Spleen (tissue), 11 donors: ENCODE measurements at regions not wholly inside any gene's neighbourhood (a gene's known extent, or its start where the extent isn't known, plus 50 kb on each side); places are given as distances from the start of the nearest gene placed in this dataset.

Experiments
- DNase-seq: peaks from one replicate; pipeline ENCODE4 v3.0.0-alpha.2; 2020
- H3K27ac ChIP-seq, 8 donors: fragments of 200-600 bp; sonication (generic) in 7 of 8; 1 replicate in 4 of 8; 2 replicates in 4 of 8; pipeline versions ENCODE4 v1.5.0 to v1.8.0; 2016 to 2021; ENCODE audit warnings: inconsistent platforms in 4 of 8, mild to moderate bottlenecking in 4 of 8, moderate library complexity in 1 of 8
- H3K27me3 ChIP-seq, 7 donors: fragments of 200-600 bp; sonication (generic) in 6 of 7; replicated peaks in 1 of 7; 1 replicate in 4 of 7; 2 replicates in 3 of 7; pipeline versions ENCODE4 v1.5.0 to v1.8.0; 2016 to 2021; ENCODE audit warnings: inconsistent platforms in 3 of 7, mild to moderate bottlenecking in 1 of 7
- H3K36me3 ChIP-seq, 6 donors: fragments of 200-600 bp; sonication (generic) in 5 of 6; 1 replicate in 4 of 6; 2 replicates in 2 of 6; pipeline versions ENCODE4 v1.5.0 to v1.8.0; 2016 to 2021; ENCODE audit warnings: inconsistent platforms in 2 of 6
- H3K4me1 ChIP-seq, 6 donors: fragments of 200-600 bp; sonication (generic) in 5 of 6; 1 replicate in 3 of 6; 2 replicates in 3 of 6; pipeline versions ENCODE4 v1.5.0 to v1.8.0; 2016 to 2021; ENCODE audit warnings: inconsistent platforms in 3 of 6
- H3K4me3 ChIP-seq, 8 donors: fragments of 200-600 bp; sonication (generic) in 7 of 8; 1 replicate in 4 of 8; 2 replicates in 4 of 8; pipeline versions ENCODE4 v1.5.0 to v1.8.0; 2016 to 2021; ENCODE audit warnings: inconsistent platforms in 4 of 8, mild to moderate bottlenecking in 4 of 8, moderate library complexity in 2 of 8
- H3K9me3 ChIP-seq, 8 donors: fragments of 200-600 bp; sonication (generic) in 7 of 8; 1 replicate in 4 of 8; 2 replicates in 4 of 8; pipeline versions ENCODE4 v1.5.0 to v1.8.0; 2016 to 2021; ENCODE audit warnings: inconsistent platforms in 4 of 8
- CTCF ChIP-seq, 11 experiments: fragments of 200-600 bp in 7 of 11; fragments of 450-650 bp in 4 of 11; sonication (generic) in 4 of 11; IDR thresholded peaks in 8 of 11; conservative IDR thresholded peaks in 3 of 11; 1 replicate in 7 of 11; 2 replicates in 4 of 11; pipeline versions ENCODE4 v1.4.0 to v1.8.0; 2016 to 2021; ENCODE audit warnings: antibody characterized with exemption in 11 of 11, inconsistent platforms in 4 of 11, mild to moderate bottlenecking in 1 of 11
- POLR2A ChIP-seq, 3 donors: fragments of 450-650 bp; IDR thresholded peaks; one replicate each; pipeline ENCODE4 v1.5.1; 2017; ENCODE audit warnings: antibody characterized with exemption in 3 of 3, mild to moderate bottlenecking in 1 of 3
- POLR2AphosphoS5 ChIP-seq, 3 donors: sonication (generic); formaldehyde crosslinking; IDR thresholded peaks; one replicate each; pipeline ENCODE4 v1.5.1; 2017; ENCODE audit warnings: antibody characterized with exemption in 3 of 3
- WGBS, 5 donors: extraction: QIAGEN DNeasy Blood & Tissue Kit in 3 of 5; methylation state at CpG; one replicate each; pipeline versions ENCODE4 v1.1.5 to v1.1.7; 2013 to 2018; 5-methylcytosine and 5-hydroxymethylcytosine counted together
- intact Hi-C: fragments of 100-400 bp; cut with DNase I; formaldehyde crosslinking; loops from one replicate; pipeline ENCODE4 v1.15.0; 2023; ENCODE audit warnings: low total_unique reads
- donor health status: healthy with polysubstance abuse.
- donor health status: DM: no; HTN: no; CAD: no; lungs with moderate emphysema.
- donor health status: DM: no; HTN: no; CAD: no.
- donor health status: Bipolar disorder and iron deficiency.
- donor health status: healthy.
- donor health status: DM: no; HTN: no; CAD: no.
- donor health status: DM: yes; HTN: yes; CAD: no.

- DNase-seq, result no peak
- intact Hi-C loops, result no loop called here
Measured at GRCh38 chr3:152941859-152942258, 106.9 kb downstream of the P2RY1 start.

GRCh38 chr3:152942366-152942765, 107.4 kb downstream of the P2RY1 start:
- Histone ChIP-seq H3K4me1 (no peaks in the 10 kb centered on the region), H3K36me3 (no peaks in the 10 kb centered on the region), H3K9me3 (no peaks in the 10 kb centered on the region), H3K27me3 (no peaks in the 10 kb centered on the region), H3K27ac (no peak overlapping the region), H3K4me3 (no peak overlapping the region)
- TF ChIP-seq CTCF (IDR thresholded peaks at IDR 0.05 in 8 of 11, conservative IDR thresholded peaks at IDR 0.05 in 3 of 11) (no peak), POLR2AphosphoS5 (IDR thresholded peaks at IDR 0.05) (no peak), POLR2A (IDR thresholded peaks at IDR 0.05) (no peak)
- intact Hi-C loops, result no loop called here
- WGBS, 5 donors, result 87 to 97% (median 94%) methylated on average over 3 of the region's 3 CpGs
- no peak for DNase-seq

More at GRCh38 chr3:152941859-152942258, 106.9 kb downstream of the P2RY1 start:
- Histone ChIP-seq H3K4me3 (no peak overlapping the region), H3K36me3 (no peaks in the 10 kb centered on the region), H3K27me3 (no peaks in the 10 kb centered on the region), H3K9me3 (no peaks in the 10 kb centered on the region), H3K4me1 (no peaks in the 10 kb centered on the region), H3K27ac (no peak overlapping the region)
- WGBS, 5 donors, result 84 to 93% (median 87%) methylated on average over 3 of the region's 3 CpGs
- no peak for TF ChIP-seq CTCF (IDR thresholded peaks at IDR 0.05 in 8 of 11, conservative IDR thresholded peaks at IDR 0.05 in 3 of 11)
- TF ChIP-seq POLR2AphosphoS5 (IDR thresholded peaks at IDR 0.05), result no peak
- TF ChIP-seq POLR2A (IDR thresholded peaks at IDR 0.05), result no peak

- intact Hi-C loops, result no loop called here
Measured at GRCh38 chr3:152943645-152944044, 108.7 kb downstream of the P2RY1 start.

GRCh38 chr3:152944671-152945070, 109.7 kb downstream of the P2RY1 start:
- TF ChIP-seq CTCF (IDR thresholded peaks at IDR 0.05 in 8 of 11, conservative IDR thresholded peaks at IDR 0.05 in 3 of 11), result no peak
- TF ChIP-seq POLR2AphosphoS5 (IDR thresholded peaks at IDR 0.05), result no peak
- TF ChIP-seq POLR2A (IDR thresholded peaks at IDR 0.05), result no peak
- no peak overlapping the region for H3K27ac ChIP-seq
- no peak for DNase-seq
- intact Hi-C loops, result no loop called here
- H3K36me3 ChIP-seq, result no peaks in the 10 kb centered on the region
- WGBS, 5 donors, result 87 to 97% (median 91%) methylated on average over 1 of the region's 1 CpG
- H3K9me3 ChIP-seq, result no peaks in the 10 kb centered on the region
- H3K4me1 ChIP-seq, result no peaks in the 10 kb centered on the region
- H3K27me3 ChIP-seq, result no peaks in the 10 kb centered on the region
- H3K4me3 ChIP-seq, result no peak overlapping the region

More at GRCh38 chr3:152943645-152944044, 108.7 kb downstream of the P2RY1 start:
- Histone ChIP-seq H3K4me3 (no peak overlapping the region), H3K9me3 (no peaks in the 10 kb centered on the region), H3K36me3 (no peaks in the 10 kb centered on the region), H3K4me1 (no peaks in the 10 kb centered on the region), H3K27me3 (no peaks in the 10 kb centered on the region), H3K27ac (no peak overlapping the region)
- no peak for DNase-seq
- 24 to 50% (median 36%) methylated on average over 3 of the region's 3 CpGs for WGBS, 5 donors
- TF ChIP-seq POLR2AphosphoS5 (IDR thresholded peaks at IDR 0.05) (no peak), POLR2A (IDR thresholded peaks at IDR 0.05) (no peak), CTCF (IDR thresholded peaks at IDR 0.05 in 8 of 11, conservative IDR thresholded peaks at IDR 0.05 in 3 of 11) (no peak)
